A673 (cell line): ENCODE measurements at regions not wholly inside any gene's neighbourhood (a gene's known extent, or its start where the extent isn't known, plus 50 kb on each side); places are given as distances from the start of the nearest gene placed in this dataset.

Experiments
- BruUV-seq: library from RNA; stranded (reverse); fragments of 400-500 nt; replicated peaks from 2 replicates; lab custom pipeline; 2021; lab: Mats Ljungman, UMichigan
- CTCF ChIA-PET: fragments of 300-600 bp; sonication (Branson Sonifier 250); formaldehyde crosslinking; loops from one replicate; lab custom pipeline; 2022; ENCODE audit warnings: antibody characterized with exemption; lab: Charles Lee
- POLR2A ChIA-PET: fragments of 300-600 bp; sonication (Branson Sonifier 250); formaldehyde crosslinking; loops from one replicate; lab custom pipeline; 2022; ENCODE audit warnings: antibody characterized with exemption; ENCODE audit not compliant: low non-redundant PET; lab: Charles Lee
- DNase-seq: peaks from one replicate; pipeline ENCODE4 v3.0.0-alpha.2; 2015; ENCODE audit warnings: low spot score
- H3K27ac ChIP-seq: fragments of 200-600 bp; sonication (generic); 2 replicates; pipeline ENCODE4 v1.5.1; 2016; ENCODE audit warnings: mixed run types, low read depth, mild to moderate bottlenecking, mixed read lengths, antibody characterized with exemption, low read length; ENCODE audit not compliant: poor library complexity, severe bottlenecking
- H3K27me3 ChIP-seq: fragments of 200-600 bp; sonication (generic); replicated peaks from 2 replicates; pipeline ENCODE4 v1.6.1; 2017; ENCODE audit warnings: mixed run types, low read depth, mild to moderate bottlenecking, mixed read lengths, antibody characterized with exemption, low read length; ENCODE audit not compliant: insufficient read depth, poor library complexity
- H3K36me3 ChIP-seq: fragments of 200-600 bp; sonication (generic); 2 replicates; pipeline ENCODE4 v1.6.1; 2016; ENCODE audit warnings: mixed run types, mild to moderate bottlenecking, mixed read lengths, antibody characterized with exemption, low read length; ENCODE audit not compliant: insufficient read depth, poor library complexity, severe bottlenecking
- H3K4me1 ChIP-seq: fragments of 200-600 bp; sonication (generic); 2 replicates; pipeline ENCODE4 v1.6.1; 2017; ENCODE audit warnings: mixed run types, mild to moderate bottlenecking, mixed read lengths, antibody characterized with exemption, low read length; ENCODE audit not compliant: insufficient read depth, poor library complexity, severe bottlenecking
- H3K4me3 ChIP-seq: fragments of 200-600 bp; sonication (generic); 2 replicates; pipeline ENCODE4 v1.5.1; 2016; ENCODE audit warnings: low read depth, mixed run types, mild to moderate bottlenecking, mixed read lengths, low read length; ENCODE audit not compliant: poor library complexity, severe bottlenecking
- H3K9me3 ChIP-seq: fragments of 200-600 bp; sonication (generic); 2 replicates; pipeline ENCODE4 v1.6.1; 2016; ENCODE audit warnings: mixed run types, low read depth, mild to moderate bottlenecking, mixed read lengths, antibody characterized with exemption, low read length; ENCODE audit not compliant: poor library complexity, severe bottlenecking
- CTCF ChIP-seq: fragments of 300-800, 200-600 bp; sonication (generic); conservative IDR thresholded peaks from 2 replicates; pipeline ENCODE4 v1.5.1; 2017; ENCODE audit warnings: low read depth, mild to moderate bottlenecking, antibody characterized with exemption, low read length, moderate library complexity, mixed read lengths
- EZH2 ChIP-seq: fragments of 200-600 bp; sonication (generic); IDR thresholded peaks from 2 replicates; pipeline ENCODE4 v1.6.1; 2017; ENCODE audit warnings: borderline replicate concordance, low read depth, mild to moderate bottlenecking, mixed read lengths, antibody characterized with exemption, low read length; ENCODE audit not compliant: poor library complexity, severe bottlenecking
- intact Hi-C: fragments of 100-400 bp; cut with micrococcal nuclease; formaldehyde crosslinking; loops from one replicate; pipeline ENCODE4 v1.10.0; 2022; ENCODE audit not compliant: unreplicated experiment

GRCh38 chr15:77557564-77557963, 75.1 kb downstream of the LINGO1 start:
- POLR2A ChIA-PET: no interaction called here
- H3K4me3 ChIP-seq: no peak overlapping the region

GRCh38 chr15:77557144-77557543, 75.6 kb downstream of the LINGO1 start:
- intact Hi-C loops: no loop called here
- BruUV-seq: no TSS peak
- Histone ChIP-seq H3K27me3 (no peaks in the 10 kb centered on the region), H3K4me3 (no peak overlapping the region), H3K27ac (no peak overlapping the region), H3K9me3 (no peaks in the 10 kb centered on the region), H3K36me3 (no peaks in the 10 kb centered on the region), H3K4me1 (no peaks in the 10 kb centered on the region)
- no peak for DNase-seq
- POLR2A ChIA-PET: no interaction called here
- CTCF ChIA-PET: no interaction called here
- TF ChIP-seq EZH2 (no peak), CTCF (no peak)

More at GRCh38 chr15:77557564-77557963, 75.1 kb downstream of the LINGO1 start:
- H3K27me3 ChIP-seq: no peaks in the 10 kb centered on the region
- no peaks in the 10 kb centered on the region for H3K9me3 ChIP-seq
- DNase-seq: no peak
- CTCF ChIA-PET: no interaction called here
- BruUV-seq: no TSS peak
- no peak for TF ChIP-seq CTCF
- no peak for TF ChIP-seq EZH2
- intact Hi-C loops: no loop called here
- H3K36me3 ChIP-seq: no peaks in the 10 kb centered on the region
- no peaks in the 10 kb centered on the region for H3K4me1 ChIP-seq
- H3K27ac ChIP-seq: no peak overlapping the region

GRCh38 chr15:77556622-77557021, 76.1 kb downstream of the LINGO1 start:
- H3K4me1 ChIP-seq: no peaks in the 10 kb centered on the region
- ChIA-PET CTCF (no interaction called here), POLR2A (no interaction called here)
- H3K9me3 ChIP-seq: no peaks in the 10 kb centered on the region
- no peaks in the 10 kb centered on the region for H3K27me3 ChIP-seq
- no peak overlapping the region for H3K4me3 ChIP-seq
- no peaks in the 10 kb centered on the region for H3K36me3 ChIP-seq
- DNase-seq: no peak
- BruUV-seq: no TSS peak
- TF ChIP-seq EZH2 (no peak), CTCF (no peak)
- intact Hi-C loops: no loop called here
- no peak overlapping the region for H3K27ac ChIP-seq
